ENCODE measurements at regions not wholly inside any gene's neighbourhood (a gene's known extent, or its start where the extent isn't known, plus 50 kb on each side); places are given as distances from the start of the nearest gene placed in this dataset.

- TF ChIP-seq CTCF (conservative IDR thresholded peaks at IDR 0.05; ENCODE audit: low read depth in 2 of 2) (no peak), NANOG (IDR thresholded peaks at IDR 0.05; ENCODE audit: borderline replicate concordance) (no peak), POLR2AphosphoS5 (IDR thresholded peaks at IDR 0.05; ENCODE audit: low read depth) (no peak), EZH2 (IDR thresholded peaks at IDR 0.05; ENCODE audit: low read depth, unreplicated experiment) (no peak), STAT1 (IDR thresholded peaks at IDR 0.05; ENCODE audit: unreplicated experiment) (no peak)
Measured at GRCh38 chr6:14645221-14645620, 527.6 kb downstream of the CD83 start.
